ENCODE measurements at regions not wholly inside any gene's neighbourhood (a gene's known extent, or its start where the extent isn't known, plus 50 kb on each side); places are given as distances from the start of the nearest gene placed in this dataset.

DNA sequence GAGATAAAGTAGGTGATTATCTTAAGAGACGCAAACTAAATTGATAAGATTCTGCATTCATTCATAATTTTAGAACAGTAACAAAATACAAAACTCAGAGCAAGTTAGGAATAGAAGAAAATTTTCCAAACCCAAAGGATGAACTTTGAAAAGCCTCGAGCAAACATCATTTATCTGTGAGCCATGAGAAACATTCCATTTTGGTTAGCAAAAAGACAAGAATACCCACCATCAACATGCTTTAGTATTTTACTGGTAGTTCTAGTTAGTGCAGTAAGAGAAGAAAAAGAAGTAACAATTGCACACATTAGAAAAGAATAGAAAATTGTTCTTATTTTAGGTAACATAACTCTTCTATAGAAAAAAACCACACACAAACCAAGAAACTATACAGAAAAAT lies 291.3 kb upstream of the TCF4 start:
- Histone ChIP-seq H3F3A (ENCODE audit: insufficient read depth, low read length) (no peaks in the 10 kb centered on the region), H3K9me3 (ENCODE audit: low read length) (no peaks in the 10 kb centered on the region), H3K9me2 (ENCODE audit: low read depth, low read length) (no peaks in the 10 kb centered on the region), H3K27me3 (ENCODE audit: insufficient read depth, low read length) (no peaks in the 10 kb centered on the region), H3K9ac (ENCODE audit: low read length) (no peak overlapping the region), H3K4me2 (ENCODE audit: low read length) (no peak overlapping the region), H4K20me1 (ENCODE audit: insufficient read depth, low read length) (no peaks in the 10 kb centered on the region), H3K27ac (ENCODE audit: low read depth, low read length, poor library complexity, severe bottlenecking) (no peak overlapping the region), H3K4me3 (ENCODE audit: low read depth, low read length, poor library complexity, severe bottlenecking) (no peak overlapping the region), H3K4me1 (ENCODE audit: insufficient read depth, low read length, severe bottlenecking) (no peaks in the 10 kb centered on the region), H3K79me2 (ENCODE audit: insufficient read depth, low read length) (no peaks in the 10 kb centered on the region), H2AFZ (ENCODE audit: low read length) (no peak overlapping the region), H3K36me3 (ENCODE audit: insufficient read depth, low read length) (no peaks in the 10 kb centered on the region)
- TF ChIP-seq EZH2 (IDR thresholded peaks at IDR 0.05; ENCODE audit: borderline replicate concordance, low read length): no peak
- TF ChIP-seq, protein P1, sequence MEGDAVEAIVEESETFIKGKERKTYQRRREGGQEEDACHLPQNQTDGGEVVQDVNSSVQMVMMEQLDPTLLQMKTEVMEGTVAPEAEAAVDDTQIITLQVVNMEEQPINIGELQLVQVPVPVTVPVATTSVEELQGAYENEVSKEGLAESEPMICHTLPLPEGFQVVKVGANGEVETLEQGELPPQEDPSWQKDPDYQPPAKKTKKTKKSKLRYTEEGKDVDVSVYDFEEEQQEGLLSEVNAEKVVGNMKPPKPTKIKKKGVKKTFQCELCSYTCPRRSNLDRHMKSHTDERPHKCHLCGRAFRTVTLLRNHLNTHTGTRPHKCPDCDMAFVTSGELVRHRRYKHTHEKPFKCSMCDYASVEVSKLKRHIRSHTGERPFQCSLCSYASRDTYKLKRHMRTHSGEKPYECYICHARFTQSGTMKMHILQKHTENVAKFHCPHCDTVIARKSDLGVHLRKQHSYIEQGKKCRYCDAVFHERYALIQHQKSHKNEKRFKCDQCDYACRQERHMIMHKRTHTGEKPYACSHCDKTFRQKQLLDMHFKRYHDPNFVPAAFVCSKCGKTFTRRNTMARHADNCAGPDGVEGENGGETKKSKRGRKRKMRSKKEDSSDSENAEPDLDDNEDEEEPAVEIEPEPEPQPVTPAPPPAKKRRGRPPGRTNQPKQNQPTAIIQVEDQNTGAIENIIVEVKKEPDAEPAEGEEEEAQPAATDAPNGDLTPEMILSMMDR (IDR thresholded peaks at IDR 0.05; ENCODE audit: low read length): no peak

DNA sequence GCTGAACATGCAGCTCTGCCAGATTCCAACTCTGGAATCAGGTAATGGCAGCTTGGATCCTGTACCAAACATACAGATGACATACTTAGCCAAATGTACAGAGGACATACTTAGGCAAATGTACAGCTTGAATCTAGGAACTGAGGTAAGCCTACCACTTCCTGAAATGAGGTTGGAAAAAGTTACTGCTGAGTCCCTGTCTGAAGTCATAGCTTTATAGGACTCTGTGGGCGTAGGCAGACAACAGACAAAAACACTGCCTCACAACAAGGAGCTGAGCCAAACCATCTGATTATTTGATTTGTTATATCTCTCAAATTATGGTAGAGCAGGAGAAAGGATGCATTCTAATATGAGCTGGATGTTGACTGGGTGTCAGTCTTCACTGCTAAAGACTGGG lies 290.2 kb upstream of the TCF4 start:
- no peak overlapping the region for H3K27ac ChIP-seq (ENCODE audit: low read depth, low read length, poor library complexity, severe bottlenecking)
- no peaks in the 10 kb centered on the region for H3K79me2 ChIP-seq (ENCODE audit: insufficient read depth, low read length)
- H3K4me3 ChIP-seq (ENCODE audit: low read depth, low read length, poor library complexity, severe bottlenecking): no peak overlapping the region
- H3F3A ChIP-seq (ENCODE audit: insufficient read depth, low read length): no peaks in the 10 kb centered on the region
- no peaks in the 10 kb centered on the region for H3K9me3 ChIP-seq (ENCODE audit: low read length)
- TF ChIP-seq, protein P1 (IDR thresholded peaks at IDR 0.05; ENCODE audit: low read length): no peak
- no peak for TF ChIP-seq EZH2 (IDR thresholded peaks at IDR 0.05; ENCODE audit: borderline replicate concordance, low read length)
- H4K20me1 ChIP-seq (ENCODE audit: insufficient read depth, low read length): no peaks in the 10 kb centered on the region
- H3K36me3 ChIP-seq (ENCODE audit: insufficient read depth, low read length): no peaks in the 10 kb centered on the region
- H3K9ac ChIP-seq (ENCODE audit: low read length): no peak overlapping the region
- H3K27me3 ChIP-seq (ENCODE audit: insufficient read depth, low read length): no peaks in the 10 kb centered on the region
- H3K4me1 ChIP-seq (ENCODE audit: insufficient read depth, low read length, severe bottlenecking): no peaks in the 10 kb centered on the region
- no peak overlapping the region for H2AFZ ChIP-seq (ENCODE audit: low read length)
- no peak overlapping the region for H3K4me2 ChIP-seq (ENCODE audit: low read length)
- no peaks in the 10 kb centered on the region for H3K9me2 ChIP-seq (ENCODE audit: low read depth, low read length)

DNA sequence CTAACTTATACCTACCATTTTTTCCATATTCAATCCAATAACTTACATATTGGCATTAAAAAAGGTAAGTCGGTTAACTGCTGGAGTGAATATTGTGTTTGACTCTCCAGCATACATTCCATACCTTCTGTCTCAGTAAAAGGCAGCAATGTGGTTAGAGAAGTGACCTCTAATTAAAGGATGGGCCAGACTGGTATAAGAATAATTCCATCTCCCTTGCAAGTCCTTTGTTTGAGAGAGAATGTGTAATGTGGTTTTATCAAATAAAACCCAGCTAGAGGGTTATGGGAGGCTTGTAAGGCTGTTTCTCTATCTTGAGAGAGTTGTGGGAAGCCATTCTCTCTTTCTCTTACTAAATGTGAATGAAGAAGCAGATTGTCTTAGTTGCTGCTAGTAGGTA lies 289.3 kb upstream of the TCF4 start:
- no peaks in the 10 kb centered on the region for H3K27me3 ChIP-seq (ENCODE audit: insufficient read depth, low read length)
- no peak overlapping the region for H3K27ac ChIP-seq (ENCODE audit: low read depth, low read length, poor library complexity, severe bottlenecking)
- H4K20me1 ChIP-seq (ENCODE audit: insufficient read depth, low read length): no peaks in the 10 kb centered on the region
- H2AFZ ChIP-seq (ENCODE audit: low read length): no peak overlapping the region
- no peaks in the 10 kb centered on the region for H3K9me2 ChIP-seq (ENCODE audit: low read depth, low read length)
- no peak for TF ChIP-seq EZH2 (IDR thresholded peaks at IDR 0.05; ENCODE audit: borderline replicate concordance, low read length)
- TF ChIP-seq, protein P1 (IDR thresholded peaks at IDR 0.05; ENCODE audit: low read length): no peak
- H3K9ac ChIP-seq (ENCODE audit: low read length): no peak overlapping the region
- no peaks in the 10 kb centered on the region for H3K36me3 ChIP-seq (ENCODE audit: insufficient read depth, low read length)
- H3K9me3 ChIP-seq (ENCODE audit: low read length): no peaks in the 10 kb centered on the region
- H3F3A ChIP-seq (ENCODE audit: insufficient read depth, low read length): no peaks in the 10 kb centered on the region
- no peaks in the 10 kb centered on the region for H3K79me2 ChIP-seq (ENCODE audit: insufficient read depth, low read length)
- no peak overlapping the region for H3K4me3 ChIP-seq (ENCODE audit: low read depth, low read length, poor library complexity, severe bottlenecking)
- no peaks in the 10 kb centered on the region for H3K4me1 ChIP-seq (ENCODE audit: insufficient read depth, low read length, severe bottlenecking)
- no peak overlapping the region for H3K4me2 ChIP-seq (ENCODE audit: low read length)

Measured in OCI-LY1 (cell line).